HG02642 (cell line): ENCODE measurements at regions not wholly inside any gene's neighbourhood (a gene's known extent, or its start where the extent isn't known, plus 50 kb on each side); places are given as distances from the start of the nearest gene placed in this dataset.
A peak's percentile ranks its signal among the peaks of the same experiment; 100 is the strongest.
"Not testable (repeated sequence)": the region's sequence is repeated elsewhere in the genome, so short reads cannot be mapped to it uniquely, and the experiment has no call there.

ENCODE experiments used
- ATAC-seq: cut with Tn5 transposase; IDR thresholded peaks from one replicate; pipeline ENCODE4 v1.9.1; 2021; ENCODE audit warnings: mild to moderate bottlenecking; ENCODE audit not compliant: unreplicated experiment, poor library complexity

- no peak for ATAC-seq
These were observed 110.2 kb upstream of the ENPEP start for GRCh38 chr4:110365761-110366160.

DNA sequence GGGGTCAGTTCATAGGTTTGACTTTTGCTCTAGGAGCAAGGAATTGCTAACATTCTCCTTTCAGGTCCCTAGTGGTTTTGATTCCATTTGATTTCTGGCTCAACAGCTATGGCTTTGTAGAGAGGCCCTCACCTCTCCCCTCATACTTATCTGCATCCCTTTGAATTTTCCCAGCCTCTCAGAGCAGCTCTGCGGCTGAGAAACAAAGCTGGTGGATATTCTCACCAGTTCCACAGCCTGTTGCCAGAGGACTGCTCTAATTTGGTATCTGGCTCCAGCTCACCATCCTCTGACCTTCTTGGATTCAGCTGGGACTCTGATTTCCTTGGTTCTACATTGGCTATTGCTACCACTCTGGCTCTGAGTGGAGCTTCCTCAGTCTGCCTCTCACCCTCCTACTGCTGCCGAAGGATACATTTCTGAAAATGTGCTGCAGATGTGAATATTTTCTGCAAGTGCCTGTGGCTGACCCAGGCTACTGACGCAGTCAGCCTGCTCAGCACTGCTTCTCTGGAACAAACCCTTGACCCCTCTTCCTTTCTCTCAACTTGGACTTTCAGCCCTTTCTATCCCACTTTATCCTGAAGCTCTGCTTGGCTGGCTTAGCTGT lies 110.9 kb upstream of the ENPEP start:
- ATAC-seq, result no peak

- no peak for ATAC-seq
These were observed 114.0 kb upstream of the ENPEP start for GRCh38 chr4:110361921-110362320.

GRCh38 chr4:110359076-110359475 lies 116.9 kb upstream of the ENPEP start:
- ATAC-seq, result no peak

- no peak for ATAC-seq
These were observed 118.4 kb upstream of the ENPEP start for GRCh38 chr4:110357521-110357920.

- ATAC-seq, result no peak
These were observed 121.5 kb upstream of the ENPEP start for GRCh38 chr4:110354460-110354859.

GRCh38 chr4:110352670-110353442 lies 123.1 kb upstream of the ENPEP start:
- ATAC-seq, result no peak

DNA sequence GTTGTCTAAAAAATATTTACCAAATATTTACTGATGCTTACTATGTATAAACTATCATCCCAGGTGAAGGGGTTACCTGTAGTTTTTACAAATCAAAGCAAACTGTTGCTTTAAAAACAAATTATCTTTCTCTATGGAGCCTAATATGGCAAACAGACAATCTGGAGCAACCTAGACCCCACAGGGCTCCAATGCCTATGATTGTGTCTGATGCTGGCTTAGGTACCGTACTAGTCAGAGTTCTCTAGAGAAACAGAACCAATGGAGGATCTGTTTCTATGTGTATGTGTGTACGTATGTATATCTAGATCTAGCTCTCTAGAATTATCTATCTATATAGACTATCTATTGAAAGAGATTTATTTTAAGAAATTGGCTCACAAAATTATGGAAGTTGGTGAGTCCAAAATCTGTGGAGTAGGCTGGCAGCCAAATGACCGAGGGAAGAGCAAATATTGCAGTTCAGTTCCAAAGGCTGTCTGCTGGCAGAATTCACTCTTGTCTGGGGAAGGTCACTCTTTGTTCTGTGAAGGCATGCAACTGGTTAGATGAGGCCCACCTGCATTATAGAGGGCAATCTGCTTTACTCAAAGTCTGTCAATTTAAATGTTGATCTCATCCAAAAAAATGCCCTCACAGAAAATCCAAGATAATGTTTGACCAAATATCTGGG lies 127.1 kb upstream of the ENPEP start:
- ATAC-seq, result no peak

DNA sequence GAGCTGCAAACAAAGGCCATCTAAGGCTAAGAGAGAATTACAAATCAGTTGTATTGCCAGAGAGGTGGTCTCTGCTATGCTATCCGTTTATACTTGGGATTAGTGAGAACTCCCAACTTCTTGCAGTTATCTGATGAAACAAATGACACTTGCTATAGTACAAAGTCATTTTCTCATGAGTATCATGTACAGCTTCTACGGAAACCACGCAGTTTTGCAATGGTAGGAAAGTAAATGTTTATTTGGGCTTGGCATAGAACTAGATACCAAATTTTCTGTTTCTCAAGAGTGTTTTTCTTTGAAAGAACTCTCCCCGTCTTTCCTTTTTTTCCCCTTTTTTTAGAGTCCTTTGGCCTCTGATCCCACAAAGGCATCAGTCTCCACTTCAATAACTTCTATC lies 128.2 kb upstream of the ENPEP start:
- no peak for ATAC-seq

- no peak for ATAC-seq
These were observed 131.8 kb upstream of the ENPEP start for GRCh38 chr4:110344165-110344564.

GRCh38 chr4:110343534-110343933 lies 132.4 kb upstream of the ENPEP start:
- ATAC-seq, result no peak

DNA sequence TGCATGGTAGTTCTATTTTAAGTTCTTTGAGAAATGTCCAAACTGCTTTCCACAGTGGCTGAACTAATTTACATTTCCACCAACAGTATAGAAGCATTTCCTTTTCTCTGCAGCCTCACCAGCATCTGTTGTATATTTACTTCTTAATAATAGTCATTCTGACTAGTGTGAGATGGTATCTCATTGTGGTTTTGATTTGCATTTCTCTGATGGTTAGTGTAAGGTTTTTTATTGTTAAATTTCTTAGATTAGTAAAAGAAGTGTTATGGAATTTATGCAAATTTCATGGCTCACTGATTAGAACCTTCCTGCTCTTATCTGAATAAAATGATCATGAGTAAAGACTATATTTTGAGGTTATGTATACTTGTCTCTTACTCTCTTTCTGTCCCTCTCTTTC lies 134.8 kb upstream of the ENPEP start:
- not testable (repeated sequence) for ATAC-seq

DNA sequence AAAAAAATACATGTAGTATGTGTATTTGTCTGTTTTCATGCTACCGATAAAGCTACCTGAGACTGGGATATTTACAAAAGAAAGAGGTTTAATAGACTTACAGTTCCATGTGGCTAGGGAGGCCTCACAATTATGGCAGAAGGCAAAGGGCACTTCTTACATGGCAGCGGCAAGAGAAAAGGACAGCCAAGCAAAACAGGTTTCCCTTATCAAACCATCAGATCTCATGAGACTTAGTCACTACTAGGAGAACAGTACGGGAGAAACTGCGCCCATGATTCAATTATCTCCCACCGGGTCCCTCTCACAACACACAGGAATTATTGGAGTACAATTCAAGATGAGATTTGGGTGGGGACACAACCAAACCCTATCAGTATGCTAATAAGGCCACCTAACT lies 137.0 kb upstream of the ELOVL6 start:
- no peak for ATAC-seq

GRCh38 chr4:110332483-110332882 lies 134.1 kb upstream of the ELOVL6 start:
- ATAC-seq, result no peak

GRCh38 chr4:110326426-110326825 lies 128.0 kb upstream of the ELOVL6 start:
- not testable (repeated sequence) for ATAC-seq

GRCh38 chr4:110310795-110311194 lies 112.4 kb upstream of the ELOVL6 start:
- no peak for ATAC-seq

GRCh38 chr4:110309675-110310074 lies 111.3 kb upstream of the ELOVL6 start:
- ATAC-seq, result no peak

GRCh38 chr4:110306303-110306702 lies 107.9 kb upstream of the ELOVL6 start:
- no peak for ATAC-seq

- no peak for ATAC-seq
These were observed 107.0 kb upstream of the ELOVL6 start for GRCh38 chr4:110305455-110305854.

GRCh38 chr4:110296892-110297291 lies 98.5 kb upstream of the ELOVL6 start:
- ATAC-seq, result peak; percentile 77

DNA sequence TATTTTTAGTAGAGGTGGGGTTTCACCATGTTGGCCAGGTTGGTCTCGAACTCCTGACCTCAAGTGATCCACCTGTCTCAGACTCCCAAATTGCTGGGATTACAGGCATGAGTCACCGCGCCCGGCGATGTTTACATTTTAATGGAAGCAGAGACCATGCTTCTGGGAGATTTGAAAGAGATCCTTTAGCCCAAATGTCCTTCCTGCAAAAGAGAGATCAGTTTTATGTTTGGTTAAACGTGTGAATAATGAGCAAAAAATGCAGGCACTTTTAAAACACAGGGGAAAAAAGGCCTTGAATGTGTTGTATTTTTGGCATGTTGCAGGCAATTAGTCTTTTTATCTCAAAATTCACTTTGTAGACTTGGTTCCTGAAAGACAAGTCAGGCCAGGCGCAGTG lies 95.8 kb upstream of the ELOVL6 start:
- no peak for ATAC-seq
